B cell (primary cell): ENCODE measurements at regions not wholly inside any gene's neighbourhood (a gene's known extent, or its start where the extent isn't known, plus 50 kb on each side); places are given as distances from the start of the nearest gene placed in this dataset.

Experiments
- EZH2 ChIP-seq: IDR thresholded peaks from 2 replicates; pipeline ENCODE4 v1.6.1; 2012; ENCODE audit warnings: borderline replicate concordance, low read depth, mild to moderate bottlenecking, moderate library complexity, low read length; ENCODE audit not compliant: insufficient read depth, poor library complexity, severe bottlenecking
- TF ChIP-seq, protein P1 (sequence below): fragments of 200-600 bp; IDR thresholded peaks from one replicate; pipeline ENCODE4 v1.8.0; 2022; ENCODE audit warnings: antibody characterized with exemption, mild to moderate bottlenecking

DNA sequence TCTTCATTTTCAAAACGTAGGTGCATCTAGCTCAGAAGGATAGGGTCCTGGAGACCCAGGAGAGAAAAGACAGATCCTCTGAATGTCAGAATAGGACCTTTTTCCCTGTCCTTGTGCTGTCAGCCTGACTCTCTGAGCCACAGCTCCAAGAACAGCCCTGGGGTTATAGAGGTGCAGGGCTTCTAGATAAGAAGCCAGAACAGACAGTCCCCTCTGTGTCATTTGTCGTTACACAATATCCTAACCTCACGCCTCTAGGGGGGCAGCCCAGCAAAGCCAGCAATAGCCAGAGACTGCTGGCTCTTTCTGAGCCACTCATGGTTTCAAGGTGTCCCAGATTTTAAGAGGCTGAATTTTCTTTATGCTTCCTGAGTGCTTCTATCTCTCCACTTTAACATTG, 153.2 kb upstream of the THBS1 start:
- no peak for TF ChIP-seq EZH2
- TF ChIP-seq, protein P1, sequence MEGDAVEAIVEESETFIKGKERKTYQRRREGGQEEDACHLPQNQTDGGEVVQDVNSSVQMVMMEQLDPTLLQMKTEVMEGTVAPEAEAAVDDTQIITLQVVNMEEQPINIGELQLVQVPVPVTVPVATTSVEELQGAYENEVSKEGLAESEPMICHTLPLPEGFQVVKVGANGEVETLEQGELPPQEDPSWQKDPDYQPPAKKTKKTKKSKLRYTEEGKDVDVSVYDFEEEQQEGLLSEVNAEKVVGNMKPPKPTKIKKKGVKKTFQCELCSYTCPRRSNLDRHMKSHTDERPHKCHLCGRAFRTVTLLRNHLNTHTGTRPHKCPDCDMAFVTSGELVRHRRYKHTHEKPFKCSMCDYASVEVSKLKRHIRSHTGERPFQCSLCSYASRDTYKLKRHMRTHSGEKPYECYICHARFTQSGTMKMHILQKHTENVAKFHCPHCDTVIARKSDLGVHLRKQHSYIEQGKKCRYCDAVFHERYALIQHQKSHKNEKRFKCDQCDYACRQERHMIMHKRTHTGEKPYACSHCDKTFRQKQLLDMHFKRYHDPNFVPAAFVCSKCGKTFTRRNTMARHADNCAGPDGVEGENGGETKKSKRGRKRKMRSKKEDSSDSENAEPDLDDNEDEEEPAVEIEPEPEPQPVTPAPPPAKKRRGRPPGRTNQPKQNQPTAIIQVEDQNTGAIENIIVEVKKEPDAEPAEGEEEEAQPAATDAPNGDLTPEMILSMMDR: no peak
